GM23338 (cell line): ENCODE measurements at regions not wholly inside any gene's neighbourhood (a gene's known extent, or its start where the extent isn't known, plus 50 kb on each side); places are given as distances from the start of the nearest gene placed in this dataset.

Source experiments
- ATAC-seq: fragments of 200-7000 bp; cut with Tn5 transposase; 3 replicates; pipeline ENCODE4 v1.9.1; 2020
- DNase-seq: peaks from one replicate; pipeline ENCODE4 v3.0.0-alpha.2; 2015; ENCODE audit warnings: low spot score
- H2AFZ ChIP-seq: fragments of 200-600 bp; sonication (generic); 2 replicates; pipeline ENCODE4 v1.8.0; 2016; ENCODE audit warnings: antibody characterized with exemption, mild to moderate bottlenecking, moderate library complexity
- H3F3A ChIP-seq: fragments of 200-600 bp; sonication (generic); replicated peaks from 2 replicates; pipeline ENCODE4 v1.8.0; 2017; ENCODE audit warnings: antibody characterized with exemption, mixed run types, low read depth
- H3K27ac ChIP-seq: fragments of 200-600 bp; sonication (generic); 2 replicates; pipeline ENCODE4 v1.6.1; 2016; ENCODE audit warnings: low read depth
- H3K27me3 ChIP-seq: fragments of 200-600 bp; sonication (generic); 2 replicates; pipeline ENCODE4 v1.8.0; 2016; ENCODE audit warnings: mild to moderate bottlenecking, mixed run types, moderate library complexity; ENCODE audit not compliant: insufficient read depth
- H3K36me3 ChIP-seq: fragments of 200-600 bp; sonication (generic); 2 replicates; pipeline ENCODE4 v1.8.0; 2016; ENCODE audit warnings: mild to moderate bottlenecking; ENCODE audit not compliant: insufficient read depth
- H3K4me1 ChIP-seq: fragments of 200-600 bp; sonication (generic); 2 replicates; pipeline ENCODE4 v1.8.0; 2016; ENCODE audit warnings: mild to moderate bottlenecking, moderate library complexity; ENCODE audit not compliant: insufficient read depth
- H3K4me2 ChIP-seq: fragments of 200-600 bp; sonication (generic); 2 replicates; pipeline ENCODE4 v1.7.1; 2017; ENCODE audit warnings: mixed run types
- H3K4me3 ChIP-seq: fragments of 200-600 bp; sonication (generic); 2 replicates; pipeline ENCODE4 v1.6.1; 2016; ENCODE audit warnings: mixed run types
- H3K79me2 ChIP-seq: fragments of 200-600 bp; sonication (generic); replicated peaks from 2 replicates; pipeline ENCODE4 v1.8.0; 2017; ENCODE audit warnings: mild to moderate bottlenecking; ENCODE audit not compliant: insufficient read depth
- H3K9me2 ChIP-seq: fragments of 200-600 bp; sonication (generic); 2 replicates; pipeline ENCODE4 v1.8.0; 2017; ENCODE audit not compliant: insufficient read depth
- H4K20me1 ChIP-seq: fragments of 200-600 bp; sonication (generic); replicated peaks from 2 replicates; pipeline ENCODE4 v1.8.0; 2017; ENCODE audit warnings: mild to moderate bottlenecking; ENCODE audit not compliant: insufficient read depth
- H3K27ac Mint-ChIP-seq: 2 replicates; pipeline ENCODE4 v1.8.0; 2020; ENCODE audit warnings: inconsistent platforms, mild to moderate bottlenecking, moderate library complexity, mixed read lengths
- H3K27me3 Mint-ChIP-seq: 3 replicates; pipeline ENCODE4 v1.8.0; 2022; ENCODE audit warnings: low read depth, mild to moderate bottlenecking, moderate library complexity, mixed read lengths, inconsistent platforms; ENCODE audit not compliant: insufficient read depth, poor library complexity
- H3K36me3 Mint-ChIP-seq: 3 replicates; pipeline ENCODE4 v1.8.0; 2021; ENCODE audit warnings: low read depth, mild to moderate bottlenecking, inconsistent platforms, moderate library complexity, mixed read lengths
- H3K4me1 Mint-ChIP-seq: 3 replicates; pipeline ENCODE4 v1.8.0; 2020; ENCODE audit warnings: mild to moderate bottlenecking, inconsistent platforms, mixed read lengths
- H3K4me3 Mint-ChIP-seq: 3 replicates; pipeline ENCODE4 v1.8.0; 2021; ENCODE audit warnings: moderate library complexity, mild to moderate bottlenecking, inconsistent platforms, mixed read lengths
- H3K9me3 Mint-ChIP-seq: 3 replicates; pipeline ENCODE4 v1.8.0; 2020; ENCODE audit warnings: moderate library complexity, mild to moderate bottlenecking, inconsistent platforms, mixed read lengths
- CREB1 ChIP-seq: fragments of 250-450 bp; sonication (Bioruptor Pico); IDR thresholded peaks from 2 replicates; pipeline ENCODE4 v1.5.0; 2020; ENCODE audit warnings: low read depth, mild to moderate bottlenecking, moderate library complexity
- ETS1 ChIP-seq: IDR thresholded peaks from 2 replicates; pipeline ENCODE4 v1.6.1; 2016; ENCODE audit warnings: antibody characterized with exemption
- EZH2 ChIP-seq: fragments of 200-600 bp; sonication (generic); IDR thresholded peaks from one replicate; pipeline ENCODE4 v1.8.0; 2017; ENCODE audit warnings: antibody characterized with exemption, mild to moderate bottlenecking, low read depth; ENCODE audit not compliant: unreplicated experiment
- EZH2phosphoT487 ChIP-seq: fragments of 200-600 bp; sonication (generic); IDR thresholded peaks from one replicate; pipeline ENCODE4 v1.8.1; 2018; ENCODE audit warnings: antibody characterized with exemption; ENCODE audit not compliant: unreplicated experiment
- NANOG ChIP-seq: IDR thresholded peaks from 2 replicates; pipeline ENCODE4 v1.6.1; 2016; ENCODE audit warnings: antibody characterized with exemption, borderline replicate concordance
- POLR2AphosphoS5 ChIP-seq: IDR thresholded peaks from 2 replicates; pipeline ENCODE4 v1.6.1; 2016; ENCODE audit warnings: antibody characterized with exemption, low read depth
- STAT1 ChIP-seq: IDR thresholded peaks from one replicate; pipeline ENCODE4 v1.6.1; 2016; ENCODE audit warnings: antibody characterized with exemption; ENCODE audit not compliant: unreplicated experiment
- ZNF331 ChIP-seq: fragments of 250-450 bp; sonication (Bioruptor Pico); IDR thresholded peaks from 2 replicates; pipeline ENCODE4 v1.5.0; 2020; ENCODE audit warnings: low read depth, mild to moderate bottlenecking, moderate library complexity
- ZNF462 ChIP-seq: fragments of 250-450 bp; sonication (Bioruptor Pico); IDR thresholded peaks from 2 replicates; pipeline ENCODE4 v1.5.0; 2020; ENCODE audit warnings: mild to moderate bottlenecking, moderate library complexity
- TF ChIP-seq, protein P1 (sequence below), 2 experiments: fragments of 200-600 bp in 1 of 2; sonication (generic) in 1 of 2; conservative IDR thresholded peaks; 2 replicates each; pipeline versions ENCODE4 v1.5.1 to v1.6.1; 2016 to 2017; ENCODE audit warnings: antibody characterized with exemption in 2 of 2, low read depth in 2 of 2, mild to moderate bottlenecking in 2 of 2, moderate library complexity in 1 of 2

- Histone ChIP-seq H3K9me2 (no peaks in the 10 kb centered on the region), H3K79me2 (no peaks in the 10 kb centered on the region), H3K4me1 (no peaks in the 10 kb centered on the region), H3K4me2 (no peak overlapping the region), H3K4me3 (no peak overlapping the region), H2AFZ (no peak overlapping the region), H3K36me3 (no peaks in the 10 kb centered on the region), H3K27me3 (no peaks in the 10 kb centered on the region), H3K27ac (no peak overlapping the region), H3F3A (no peaks in the 10 kb centered on the region), H4K20me1 (no peaks in the 10 kb centered on the region)
- DNase-seq (no peak), ATAC-seq (no peak)
- no peak for TF ChIP-seq EZH2
- no peak for TF ChIP-seq POLR2AphosphoS5
- TF ChIP-seq STAT1: no peak
- no peak for TF ChIP-seq EZH2phosphoT487
- no peak for TF ChIP-seq ZNF331 (CRISPR knock-in tag)
- TF ChIP-seq NANOG: no peak
- TF ChIP-seq ETS1: no peak
- TF ChIP-seq CREB1: no peak
- no peak for TF ChIP-seq ZNF462 (CRISPR knock-in tag)
- TF ChIP-seq, protein P1, sequence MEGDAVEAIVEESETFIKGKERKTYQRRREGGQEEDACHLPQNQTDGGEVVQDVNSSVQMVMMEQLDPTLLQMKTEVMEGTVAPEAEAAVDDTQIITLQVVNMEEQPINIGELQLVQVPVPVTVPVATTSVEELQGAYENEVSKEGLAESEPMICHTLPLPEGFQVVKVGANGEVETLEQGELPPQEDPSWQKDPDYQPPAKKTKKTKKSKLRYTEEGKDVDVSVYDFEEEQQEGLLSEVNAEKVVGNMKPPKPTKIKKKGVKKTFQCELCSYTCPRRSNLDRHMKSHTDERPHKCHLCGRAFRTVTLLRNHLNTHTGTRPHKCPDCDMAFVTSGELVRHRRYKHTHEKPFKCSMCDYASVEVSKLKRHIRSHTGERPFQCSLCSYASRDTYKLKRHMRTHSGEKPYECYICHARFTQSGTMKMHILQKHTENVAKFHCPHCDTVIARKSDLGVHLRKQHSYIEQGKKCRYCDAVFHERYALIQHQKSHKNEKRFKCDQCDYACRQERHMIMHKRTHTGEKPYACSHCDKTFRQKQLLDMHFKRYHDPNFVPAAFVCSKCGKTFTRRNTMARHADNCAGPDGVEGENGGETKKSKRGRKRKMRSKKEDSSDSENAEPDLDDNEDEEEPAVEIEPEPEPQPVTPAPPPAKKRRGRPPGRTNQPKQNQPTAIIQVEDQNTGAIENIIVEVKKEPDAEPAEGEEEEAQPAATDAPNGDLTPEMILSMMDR (conservative IDR thresholded peaks at IDR 0.05; ENCODE audit: low read depth in 2 of 2): no peak
- Mint-ChIP-seq H3K9me3 (0 out of 3 replicates have a peak, but pooled peaks cover 3% of the 10 kb centered on the region), H3K4me3 (no peak overlapping the region), H3K27me3 (no peaks in the 10 kb centered on the region), H3K27ac (peak overlapping the region; percentile 45; the same call in 1 of the 2 replicates), H3K36me3 (no peaks in the 10 kb centered on the region), H3K4me1 (peaks cover 5% of the 10 kb centered on the region; the same call in 1 of the 3 replicates)
Measured at GRCh38 chr1:185458670-185459069, 141.6 kb upstream of the IVNS1ABP start.
